Fibroblast of lung (primary cell): ENCODE measurements at regions not wholly inside any gene's neighbourhood (a gene's known extent, or its start where the extent isn't known, plus 50 kb on each side); places are given as distances from the start of the nearest gene placed in this dataset.

Experiments used
- DNase-seq, 2 donors: peaks; one replicate each; pipeline versions ENCODE4 v3.0.0 to v3.0.0-alpha.2; 2010; ENCODE audit warnings: low read depth in 2 of 2
- H2AFZ ChIP-seq: 2 replicates; pipeline ENCODE4 v1.5.1; 2012; ENCODE audit warnings: low read length, control low read depth, inconsistent platforms
- H3K27ac ChIP-seq: 2 replicates; pipeline ENCODE4 v1.5.1; 2011; ENCODE audit warnings: low read length, control low read depth; ENCODE audit not compliant: insufficient read depth
- H3K27me3 ChIP-seq: 2 replicates; pipeline ENCODE4 v1.5.1; 2011; ENCODE audit warnings: mild to moderate bottlenecking, low read length; ENCODE audit not compliant: control insufficient read depth, insufficient read depth
- H3K36me3 ChIP-seq: 2 replicates; pipeline ENCODE4 v1.5.1; 2011; ENCODE audit warnings: low read length; ENCODE audit not compliant: control insufficient read depth, insufficient read depth
- H3K4me1 ChIP-seq: 2 replicates; pipeline ENCODE4 v1.5.1; 2011; ENCODE audit warnings: low read length; ENCODE audit not compliant: control insufficient read depth, insufficient read depth; ENCODE audit errors: extremely low read depth
- H3K4me2 ChIP-seq: 2 replicates; pipeline ENCODE4 v1.5.1; 2011; ENCODE audit warnings: low read length, control low read depth; ENCODE audit not compliant: insufficient read depth; ENCODE audit errors: extremely low read depth
- H3K4me3 ChIP-seq, 4 experiments: fragments of 200-600 bp in 1 of 4; sonication (generic) in 1 of 4; replicated peaks in 1 of 4; 2 replicates each; pipeline ENCODE4 v1.5.1; 2011 to 2016; ENCODE audit warnings: low read length in 4 of 4, low read depth in 3 of 4, mild to moderate bottlenecking in 3 of 4, control low read depth in 2 of 4, inconsistent platforms in 1 of 4, mixed read lengths in 1 of 4; ENCODE audit not compliant: insufficient read depth in 1 of 4; ENCODE audit errors: control extremely low read depth in 1 of 4
- H3K79me2 ChIP-seq: 2 replicates; pipeline ENCODE4 v1.5.1; 2012; ENCODE audit warnings: mild to moderate bottlenecking, low read length, inconsistent platforms; ENCODE audit not compliant: control insufficient read depth, insufficient read depth
- H3K9ac ChIP-seq: 2 replicates; pipeline ENCODE4 v1.5.1; 2011; ENCODE audit warnings: mild to moderate bottlenecking, low read length, control low read depth; ENCODE audit not compliant: insufficient read depth
- H3K9me3 ChIP-seq: 2 replicates; pipeline ENCODE4 v1.5.1; 2012; ENCODE audit warnings: low read depth, low read length; ENCODE audit not compliant: control insufficient read depth, insufficient read depth
- H4K20me1 ChIP-seq: 2 replicates; pipeline ENCODE4 v1.5.1; 2011; ENCODE audit warnings: low read length; ENCODE audit not compliant: control insufficient read depth, insufficient read depth; ENCODE audit errors: extremely low read depth
- CTCF ChIP-seq, 2 donors: IDR thresholded peaks in 1 of 2; conservative IDR thresholded peaks in 1 of 2; 1 replicate in 1 of 2; 2 replicates in 1 of 2; pipeline ENCODE4 v1.5.1; 2011 to 2012; ENCODE audit warnings: low read length in 2 of 2, control low read depth in 1 of 2, inconsistent platforms in 1 of 2, low read depth in 1 of 2, mild to moderate bottlenecking in 1 of 2
- EZH2 ChIP-seq: IDR thresholded peaks from 2 replicates; pipeline ENCODE4 v1.5.1; 2012; ENCODE audit warnings: low read length, control low read depth, mild to moderate bottlenecking; ENCODE audit errors: missing control alignments

GRCh38 chr12:98211909-98212695, 303.3 kb upstream of the TMPO start:
- no peak overlapping the region for H3K27ac ChIP-seq
- no peak for TF ChIP-seq EZH2
- no peak for TF ChIP-seq CTCF (conservative IDR thresholded peaks at IDR 0.05 in 1 of 2, IDR thresholded peaks at IDR 0.05 in 1 of 2; ENCODE audit: low read depth in 1 of 2, low read length in 2 of 2)
- no peaks in the 10 kb centered on the region for H3K36me3 ChIP-seq
- no peaks in the 10 kb centered on the region for H3K9me3 ChIP-seq
- H2AFZ ChIP-seq, result no peak overlapping the region
- no peaks in the 10 kb centered on the region for H4K20me1 ChIP-seq
- no peaks in the 10 kb centered on the region for H3K4me1 ChIP-seq
- no peak overlapping the region for H3K4me3 ChIP-seq
- no peak overlapping the region for H3K9ac ChIP-seq
- H3K4me2 ChIP-seq, result no peak overlapping the region
- no peaks in the 10 kb centered on the region for H3K27me3 ChIP-seq
- peak in 1 of 2 donors; percentile 83 for DNase-seq
- no peaks in the 10 kb centered on the region for H3K79me2 ChIP-seq

GRCh38 chr12:98213556-98213955, 301.8 kb upstream of the TMPO start:
- Histone ChIP-seq H3K27me3 (no peaks in the 10 kb centered on the region), H3K79me2 (no peaks in the 10 kb centered on the region), H4K20me1 (no peaks in the 10 kb centered on the region), H3K9ac (no peak overlapping the region), H3K27ac (no peak overlapping the region), H3K4me1 (no peaks in the 10 kb centered on the region), H2AFZ (no peak overlapping the region), H3K9me3 (no peaks in the 10 kb centered on the region), H3K36me3 (no peaks in the 10 kb centered on the region), H3K4me3 (no peak overlapping the region), H3K4me2 (no peak overlapping the region)
- TF ChIP-seq CTCF (conservative IDR thresholded peaks at IDR 0.05 in 1 of 2, IDR thresholded peaks at IDR 0.05 in 1 of 2; ENCODE audit: low read depth in 1 of 2, low read length in 2 of 2), result no peak
- TF ChIP-seq EZH2, result no peak
- DNase-seq, result no peak

DNA sequence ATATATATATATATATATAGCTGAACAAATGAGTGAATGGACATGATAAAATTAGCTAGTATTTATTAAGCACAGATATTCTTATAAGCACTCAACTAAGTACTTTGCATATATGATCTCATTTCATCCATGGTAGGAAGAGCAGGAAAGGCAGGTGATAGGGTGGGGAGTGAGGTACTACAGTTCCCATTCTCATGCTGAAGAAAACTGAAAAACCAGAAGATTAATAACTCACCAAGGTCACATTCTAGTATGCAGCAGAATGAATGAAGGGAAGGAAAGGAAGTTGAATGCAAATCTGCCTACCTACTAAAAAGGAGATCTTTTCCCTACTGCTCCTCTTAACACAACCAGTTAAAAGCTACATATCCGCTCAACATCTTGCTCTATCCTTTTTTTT, 298.1 kb upstream of the TMPO start:
- Histone ChIP-seq H3K79me2 (no peaks in the 10 kb centered on the region), H2AFZ (no peak overlapping the region), H4K20me1 (no peaks in the 10 kb centered on the region), H3K27me3 (no peaks in the 10 kb centered on the region), H3K4me2 (no peak overlapping the region), H3K36me3 (no peaks in the 10 kb centered on the region), H3K9me3 (no peaks in the 10 kb centered on the region), H3K27ac (no peak overlapping the region), H3K4me3 (no peak overlapping the region), H3K4me1 (no peaks in the 10 kb centered on the region), H3K9ac (no peak overlapping the region)
- TF ChIP-seq CTCF (conservative IDR thresholded peaks at IDR 0.05 in 1 of 2, IDR thresholded peaks at IDR 0.05 in 1 of 2; ENCODE audit: low read depth in 1 of 2, low read length in 2 of 2) (no peak), EZH2 (no peak)
- no peak for DNase-seq
